H1 (cell line): ENCODE measurements at regions not wholly inside any gene's neighbourhood (a gene's known extent, or its start where the extent isn't known, plus 50 kb on each side); places are given as distances from the start of the nearest gene placed in this dataset.

ENCODE experiments used
- CTCF ChIA-PET: fragments of 300-600 bp; sonication (Branson Sonifier 250); formaldehyde crosslinking; loops from one replicate; lab custom pipeline; 2021; ENCODE audit not compliant: partially characterized antibody; lab: Charles Lee
- POLR2A ChIA-PET: fragments of 300-600 bp; sonication (Branson Sonifier 250); formaldehyde crosslinking; loops from one replicate; lab custom pipeline; 2021; ENCODE audit warnings: inconsistent platforms; ENCODE audit not compliant: partially characterized antibody; lab: Charles Lee
- DNase-seq, 2 experiments: peaks; one replicate each; pipeline versions ENCODE4 v3.0.0 to v3.0.0-alpha.2; 2010 to 2022; ENCODE audit warnings: low spot score in 2 of 2, low read depth in 1 of 2, mixed read lengths in 1 of 2
- FAIRE-seq: peaks from 2 replicates; lab custom pipeline; 2011; peaks lifted over from hg19 to GRCh38; lab: Jason Lieb, UNC
- H2AFZ ChIP-seq: 2 replicates; pipeline ENCODE4 v1.8.1; 2012; ENCODE audit warnings: low read length, inconsistent platforms
- H2AK5ac ChIP-seq: 2 replicates; pipeline ENCODE4 v1.6.1; 2013; ENCODE audit warnings: low read depth, low read length
- H2BK120ac ChIP-seq: replicated peaks from 2 replicates; pipeline ENCODE3; 2013; ENCODE audit warnings: low read depth, low read length, inconsistent platforms
- H2BK12ac ChIP-seq: 2 replicates; pipeline ENCODE4 v1.6.1; 2013; ENCODE audit warnings: low read depth, low read length
- H2BK15ac ChIP-seq: 2 replicates; pipeline ENCODE4 v1.6.1; 2013; ENCODE audit warnings: low read length
- H2BK20ac ChIP-seq: 2 replicates; pipeline ENCODE4 v1.6.1; 2013; ENCODE audit warnings: low read length
- H2BK5ac ChIP-seq: 2 replicates; pipeline ENCODE4 v1.6.1; 2013; ENCODE audit warnings: low read depth, low read length
- H3K14ac ChIP-seq: 2 replicates; pipeline ENCODE4 v1.6.1; 2013; ENCODE audit warnings: inconsistent platforms; ENCODE audit not compliant: insufficient read length
- H3K18ac ChIP-seq: 2 replicates; pipeline ENCODE4 v1.6.1; 2013; ENCODE audit warnings: low read length; ENCODE audit errors: extremely low read depth
- H3K23ac ChIP-seq: 2 replicates; pipeline ENCODE4 v1.6.1; 2013; ENCODE audit warnings: inconsistent platforms; ENCODE audit not compliant: insufficient read length
- H3K23me2 ChIP-seq: 2 replicates; pipeline ENCODE4 v1.6.1; 2013; ENCODE audit warnings: low read depth, low read length
- H3K27ac ChIP-seq: 2 replicates; pipeline ENCODE4 v1.6.1; 2011; ENCODE audit warnings: low read depth, low read length, inconsistent platforms
- H3K27me3 ChIP-seq, 4 experiments: replicated peaks in 1 of 4; 1 replicate in 1 of 4; 2 replicates in 3 of 4; pipeline versions ENCODE4 v1.6.1 to v1.8.1; 2011 to 2013; ENCODE audit warnings: low read length in 3 of 4, mild to moderate bottlenecking in 3 of 4, inconsistent platforms in 2 of 4, mixed read lengths in 2 of 4, moderate library complexity in 1 of 4; ENCODE audit not compliant: control insufficient read depth in 3 of 4, insufficient read depth in 3 of 4; ENCODE audit errors: extremely low read depth in 1 of 4
- H3K36me3 ChIP-seq, 4 experiments: 2 replicates each; pipeline versions ENCODE4 v1.6.1 to v1.8.1; 2011 to 2013; ENCODE audit warnings: mild to moderate bottlenecking in 4 of 4, low read length in 3 of 4, moderate library complexity in 2 of 4, control low read depth in 1 of 4, inconsistent platforms in 1 of 4; ENCODE audit not compliant: insufficient read depth in 4 of 4, control insufficient read depth in 2 of 4
- H3K4ac ChIP-seq: replicated peaks from 2 replicates; pipeline ENCODE3; 2013; ENCODE audit warnings: low read length, low read depth, mixed read lengths, inconsistent platforms; ENCODE audit not compliant: insufficient read length
- H3K4me1 ChIP-seq, 4 experiments: replicated peaks in 1 of 4; 1 replicate in 1 of 4; 2 replicates in 3 of 4; pipeline versions ENCODE4 v1.6.1 to v1.8.1; 2011 to 2013; ENCODE audit warnings: low read length in 3 of 4, inconsistent platforms in 2 of 4, mixed read lengths in 1 of 4; ENCODE audit not compliant: insufficient read depth in 4 of 4, control insufficient read depth in 3 of 4
- H3K4me2 ChIP-seq, 2 experiments: 2 replicates each; pipeline versions ENCODE4 v1.6.1 to v1.8.1; 2011 to 2013; ENCODE audit warnings: low read depth in 2 of 2, low read length in 2 of 2, control low read depth in 1 of 2, inconsistent platforms in 1 of 2, mild to moderate bottlenecking in 1 of 2; ENCODE audit not compliant: insufficient read depth in 1 of 2
- H3K4me3 ChIP-seq, 4 experiments: fragments of 200-600, 300-600 bp in 1 of 4; sonication (generic), shearing (Covaris generic), sonication (Bioruptor Twin) in 1 of 4; 2 replicates each; pipeline versions ENCODE4 v1.5.1 to v1.8.1; 2011 to 2016; ENCODE audit warnings: low read length in 4 of 4, low read depth in 3 of 4, control low read depth in 2 of 4, inconsistent platforms in 2 of 4, mild to moderate bottlenecking in 2 of 4, mixed read lengths in 1 of 4, moderate library complexity in 1 of 4; ENCODE audit not compliant: insufficient read depth in 2 of 4; ENCODE audit errors: extremely low read depth in 1 of 4
- H3K56ac ChIP-seq: replicated peaks from 2 replicates; pipeline ENCODE3; 2013; ENCODE audit warnings: low read depth, mild to moderate bottlenecking, mixed read lengths, low read length, inconsistent platforms; ENCODE audit not compliant: insufficient read length
- H3K79me1 ChIP-seq: 2 replicates; pipeline ENCODE4 v1.6.1; 2013; ENCODE audit warnings: low read depth, low read length, control low read depth
- H3K79me2 ChIP-seq, 2 experiments: 2 replicates each; pipeline versions ENCODE4 v1.6.1 to v1.8.1; 2012 to 2013; ENCODE audit warnings: low read length in 2 of 2, mild to moderate bottlenecking in 2 of 2, inconsistent platforms in 1 of 2; ENCODE audit not compliant: insufficient read depth in 2 of 2, control insufficient read depth in 1 of 2
- H3K9ac ChIP-seq, 4 experiments: replicated peaks in 1 of 4; 1 replicate in 1 of 4; 2 replicates in 3 of 4; pipeline versions ENCODE4 v1.6.1 to v1.8.1; 2011 to 2013; ENCODE audit warnings: low read depth in 3 of 4, low read length in 3 of 4, control low read depth in 2 of 4, mild to moderate bottlenecking in 2 of 4, moderate library complexity in 2 of 4, inconsistent platforms in 1 of 4; ENCODE audit errors: extremely low read depth in 1 of 4
- H3K9me3 ChIP-seq, 2 experiments: 2 replicates each; pipeline versions ENCODE4 v1.6.1 to v1.8.1; 2012 to 2013; ENCODE audit warnings: mild to moderate bottlenecking in 2 of 2, moderate library complexity in 2 of 2, control low read depth in 1 of 2, inconsistent platforms in 1 of 2, low read depth in 1 of 2, low read length in 1 of 2, mixed read lengths in 1 of 2; ENCODE audit not compliant: insufficient read depth in 2 of 2
- H4K20me1 ChIP-seq, 2 experiments: replicated peaks in 1 of 2; 2 replicates each; pipeline versions ENCODE3 to v1.8.1; 2011 to 2013; ENCODE audit warnings: inconsistent platforms in 2 of 2, low read length in 2 of 2, mild to moderate bottlenecking in 1 of 2; ENCODE audit not compliant: insufficient read depth in 2 of 2, control insufficient read depth in 1 of 2
- H4K5ac ChIP-seq: 2 replicates; pipeline ENCODE4 v1.6.1; 2013; ENCODE audit warnings: low read length, low read depth, mixed read lengths, inconsistent platforms; ENCODE audit not compliant: insufficient read length
- H4K8ac ChIP-seq: 2 replicates; pipeline ENCODE4 v1.8.0; 2013; ENCODE audit warnings: mild to moderate bottlenecking, moderate library complexity, low read length, inconsistent platforms; ENCODE audit not compliant: insufficient read depth; ENCODE audit errors: extremely low read depth
- H4K91ac ChIP-seq: replicated peaks from 2 replicates; pipeline ENCODE3; 2013; ENCODE audit warnings: low read length, mixed read lengths, inconsistent platforms; ENCODE audit not compliant: insufficient read length
- ASH2L ChIP-seq: fragments of 200-600, 300-600 bp; sonication (generic); IDR thresholded peaks from one replicate; pipeline ENCODE4 v1.7.1; 2017; ENCODE audit warnings: low read length
- CEBPB ChIP-seq: IDR thresholded peaks from 2 replicates; pipeline ENCODE4 v1.6.1; 2012; ENCODE audit warnings: low read depth, low read length
- CTCF ChIP-seq, 3 experiments: IDR thresholded peaks; 1 replicate in 2 of 3; 2 replicates in 1 of 3; pipeline versions ENCODE4 v1.5.1 to v1.6.1; 2011; ENCODE audit warnings: low read length in 3 of 3, mild to moderate bottlenecking in 3 of 3, inconsistent platforms in 2 of 3, low read depth in 1 of 3, moderate library complexity in 1 of 3; ENCODE audit not compliant: insufficient read depth in 1 of 3; ENCODE audit errors: control extremely low read depth in 1 of 3
- GTF2F1 ChIP-seq: IDR thresholded peaks from 2 replicates; pipeline ENCODE4 v1.6.1; 2012; ENCODE audit warnings: low read depth, low read length, improper control_type of control experiment, borderline replicate concordance
- HDAC6 ChIP-seq: IDR thresholded peaks from one replicate; pipeline ENCODE4 v1.7.1; 2012; ENCODE audit warnings: low read depth, mild to moderate bottlenecking, inconsistent platforms, low read length, moderate library complexity
- KDM1A ChIP-seq: fragments of 200-600, 300-600 bp; sonication (generic); IDR thresholded peaks from 2 replicates; pipeline ENCODE4 v1.7.1; 2016; ENCODE audit warnings: mild to moderate bottlenecking, low read length, borderline replicate concordance
- POU5F1 ChIP-seq: IDR thresholded peaks from 2 replicates; pipeline ENCODE4 v1.6.1; 2011; ENCODE audit warnings: low read depth, mild to moderate bottlenecking, low read length, moderate library complexity
- USF2 ChIP-seq: IDR thresholded peaks from 2 replicates; pipeline ENCODE4 v1.6.1; 2011; ENCODE audit warnings: low read length, improper control_type of control experiment
- WGBS, 2 experiments: shearing (Covaris generic) in 1 of 2; methylation state at CpG; one replicate each; pipeline versions ENCODE4 v1.1.6 to v1.1.7; 2013 to 2015; ENCODE audit warnings: low lambda C conversion rate in 2 of 2, mixed read lengths in 2 of 2, inconsistent platforms in 1 of 2, low coverage in 1 of 2, missing lambda C conversion rate in 1 of 2; ENCODE audit not compliant: insufficient replicate concordance in 2 of 2, insufficient coverage in 1 of 2, insufficient read length in 1 of 2; ENCODE audit errors: extremely low coverage in 1 of 2, missing lambda C conversion rate in 1 of 2; 5-methylcytosine and 5-hydroxymethylcytosine counted together

GRCh38 chr13:70253411-70253810 lies 145.2 kb upstream of the KLHL1 start:
- no peaks in the 10 kb centered on the region for H3K36me3 ChIP-seq
- DNase-seq: no peak
- H2BK12ac ChIP-seq: no peak overlapping the region
- H3K18ac ChIP-seq: no peak overlapping the region
- H2BK15ac ChIP-seq: no peak overlapping the region
- no peak overlapping the region for H3K9ac ChIP-seq
- WGBS, 2 experiments: 97% methylated on average over 2 of the region's 2 CpGs; no CpG with 5 or more reads in 1 of the 2 experiments
- no peaks in the 10 kb centered on the region for H3K9me3 ChIP-seq
- no peak overlapping the region for H2BK5ac ChIP-seq
- H3K14ac ChIP-seq: no peak overlapping the region
- no peak overlapping the region for H3K56ac ChIP-seq
- no peak overlapping the region for H3K4me2 ChIP-seq
- no peaks in the 10 kb centered on the region for H3K23me2 ChIP-seq
- TF ChIP-seq CEBPB (no peak), ASH2L (no peak), GTF2F1 (no peak), KDM1A (no peak), HDAC6 (no peak), CTCF (IDR thresholded peaks at IDR 0.05; ENCODE audit: control extremely low read depth in 1 of 3, insufficient read depth in 1 of 3, low read depth in 1 of 3, low read length in 3 of 3) (no peak), USF2 (no peak), POU5F1 (no peak)
- no peak overlapping the region for H3K27ac ChIP-seq
- H4K8ac ChIP-seq: no peak overlapping the region
- no peaks in the 10 kb centered on the region for H3K79me1 ChIP-seq
- H4K20me1 ChIP-seq: no peaks in the 10 kb centered on the region
- H3K4ac ChIP-seq: no peak overlapping the region
- no peak for FAIRE-seq
- no peak overlapping the region for H2BK120ac ChIP-seq
- H3K4me1 ChIP-seq: peaks cover 0 to 6% (median 0%) of the 10 kb centered on the region in 4 experiments; a peak in 1 of 7 replicates
- no peak overlapping the region for H4K91ac ChIP-seq
- H3K4me3 ChIP-seq: no peak overlapping the region
- no peaks in the 10 kb centered on the region for H3K27me3 ChIP-seq
- ChIA-PET POLR2A (no interaction called here), CTCF (no interaction called here)
- H2AFZ ChIP-seq: no peak overlapping the region
- H4K5ac ChIP-seq: no peak overlapping the region
- no peak overlapping the region for H2AK5ac ChIP-seq
- H3K23ac ChIP-seq: no peak overlapping the region
- H2BK20ac ChIP-seq: no peak overlapping the region
- H3K79me2 ChIP-seq: no peaks in the 10 kb centered on the region
